Astrocyte (in vitro differentiated cells and primary cell): ENCODE measurements at regions not wholly inside any gene's neighbourhood (a gene's known extent, or its start where the extent isn't known, plus 50 kb on each side); places are given as distances from the start of the nearest gene placed in this dataset.
"Not testable (repeated sequence)": the region's sequence is repeated elsewhere in the genome, so short reads cannot be mapped to it uniquely, and the experiment has no call there.

ENCODE experiments used
- EZH2 ChIP-seq: IDR thresholded peaks from 2 replicates; pipeline ENCODE4 v1.6.1; 2012; ENCODE audit warnings: mild to moderate bottlenecking, low read length, inconsistent platforms; ENCODE audit not compliant: insufficient read depth
- TF ChIP-seq, protein P1 (sequence below): IDR thresholded peaks from 2 replicates; pipeline ENCODE4 v1.5.1; 2011; ENCODE audit warnings: low read depth, mild to moderate bottlenecking, inconsistent platforms, low read length, moderate library complexity; ENCODE audit not compliant: insufficient read depth

DNA sequence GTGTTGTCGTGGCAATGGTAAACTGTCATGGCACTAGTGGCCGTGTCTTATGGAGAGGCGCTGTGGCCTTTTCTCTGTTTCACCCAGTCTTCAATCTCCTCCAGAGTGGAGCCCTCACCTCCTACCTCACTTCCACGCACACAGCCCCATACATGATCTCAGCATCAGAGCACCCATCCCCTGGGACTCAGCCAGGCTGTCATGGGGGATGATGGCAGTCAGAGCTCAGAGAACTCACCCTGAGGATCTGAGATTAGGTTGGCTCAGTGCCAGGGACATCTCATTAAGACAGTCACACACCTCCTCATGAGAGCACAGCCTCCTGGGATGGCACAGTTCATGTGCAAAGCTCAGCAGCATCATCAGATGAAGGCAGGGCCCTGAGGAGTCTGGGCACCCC lies 316.3 kb downstream of the ADGRD1 start:
- TF ChIP-seq, protein P1, sequence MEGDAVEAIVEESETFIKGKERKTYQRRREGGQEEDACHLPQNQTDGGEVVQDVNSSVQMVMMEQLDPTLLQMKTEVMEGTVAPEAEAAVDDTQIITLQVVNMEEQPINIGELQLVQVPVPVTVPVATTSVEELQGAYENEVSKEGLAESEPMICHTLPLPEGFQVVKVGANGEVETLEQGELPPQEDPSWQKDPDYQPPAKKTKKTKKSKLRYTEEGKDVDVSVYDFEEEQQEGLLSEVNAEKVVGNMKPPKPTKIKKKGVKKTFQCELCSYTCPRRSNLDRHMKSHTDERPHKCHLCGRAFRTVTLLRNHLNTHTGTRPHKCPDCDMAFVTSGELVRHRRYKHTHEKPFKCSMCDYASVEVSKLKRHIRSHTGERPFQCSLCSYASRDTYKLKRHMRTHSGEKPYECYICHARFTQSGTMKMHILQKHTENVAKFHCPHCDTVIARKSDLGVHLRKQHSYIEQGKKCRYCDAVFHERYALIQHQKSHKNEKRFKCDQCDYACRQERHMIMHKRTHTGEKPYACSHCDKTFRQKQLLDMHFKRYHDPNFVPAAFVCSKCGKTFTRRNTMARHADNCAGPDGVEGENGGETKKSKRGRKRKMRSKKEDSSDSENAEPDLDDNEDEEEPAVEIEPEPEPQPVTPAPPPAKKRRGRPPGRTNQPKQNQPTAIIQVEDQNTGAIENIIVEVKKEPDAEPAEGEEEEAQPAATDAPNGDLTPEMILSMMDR: not testable (repeated sequence)
- TF ChIP-seq EZH2: not testable (repeated sequence)
